PFSK-1 (cell line): ENCODE measurements at regions not wholly inside any gene's neighbourhood (a gene's known extent, or its start where the extent isn't known, plus 50 kb on each side); places are given as distances from the start of the nearest gene placed in this dataset.

Experiments used
- FOXP2 ChIP-seq: optimal IDR thresholded peaks from 2 replicates; pipeline ENCODE3; 2011; ENCODE audit warnings: borderline replicate concordance, control low read depth, inconsistent platforms; ENCODE audit not compliant: insufficient read depth; ENCODE audit errors: extremely low read length, extremely low read depth
- POLR2AphosphoS5 ChIP-seq: IDR thresholded peaks from 2 replicates; pipeline ENCODE4 v1.6.1; 2012; ENCODE audit warnings: low read depth, mild to moderate bottlenecking, control low read depth, low read length, moderate library complexity
- REST ChIP-seq, 2 experiments: IDR thresholded peaks; 2 replicates each; pipeline versions ENCODE4 v1.6.1 to v1.8.0; 2011 to 2012; ENCODE audit warnings: low read depth in 2 of 2, low read length in 2 of 2, control low read depth in 1 of 2, inconsistent platforms in 1 of 2, mild to moderate bottlenecking in 1 of 2, moderate library complexity in 1 of 2; ENCODE audit not compliant: insufficient read depth in 1 of 2
- TAF1 ChIP-seq: IDR thresholded peaks from 2 replicates; pipeline ENCODE4 v1.6.1; 2012; ENCODE audit warnings: low read length, control low read depth, borderline replicate concordance; ENCODE audit not compliant: insufficient read depth

DNA sequence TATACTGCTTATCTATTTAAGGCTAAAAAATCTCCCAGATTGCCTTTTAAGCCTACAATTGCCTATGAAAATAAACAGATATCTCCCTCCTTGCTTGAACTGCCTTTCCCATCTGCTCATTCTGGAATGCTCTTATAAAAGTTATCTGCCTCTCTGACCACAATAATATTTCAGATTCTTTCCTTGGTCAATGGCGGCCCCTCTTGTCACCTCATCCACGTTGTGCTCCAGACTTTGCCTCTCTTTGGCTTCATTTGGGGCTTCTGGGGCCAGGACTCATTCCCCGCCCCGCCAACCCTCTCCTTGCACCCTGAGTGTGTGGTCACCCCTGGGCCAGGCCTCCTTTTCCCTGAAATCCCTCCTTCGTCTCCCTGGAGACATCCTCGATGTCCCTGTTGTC, 110.0 kb upstream of the RPS23 start:
- TF ChIP-seq TAF1 (no peak), POLR2AphosphoS5 (no peak), REST (IDR thresholded peaks at IDR 0.05; ENCODE audit: insufficient read depth in 1 of 2, low read depth in 2 of 2, low read length in 2 of 2) (no peak), FOXP2 (no peak)
